Prostate gland (tissue), 2 donors: ENCODE measurements at regions not wholly inside any gene's neighbourhood (a gene's known extent, or its start where the extent isn't known, plus 50 kb on each side); places are given as distances from the start of the nearest gene placed in this dataset.

Experiments used
- DNase-seq: peaks from one replicate; pipeline ENCODE4 v3.0.0-alpha.2; 2019; ENCODE audit warnings: low spot score
- H3K27ac ChIP-seq, 2 donors: fragments of 200-600 bp; sonication (generic); 2 replicates each; pipeline ENCODE4 v1.5.1; 2017 to 2019
- H3K27me3 ChIP-seq: fragments of 200-600 bp; sonication (generic); replicated peaks from 2 replicates; pipeline ENCODE4 v1.5.1; 2019; ENCODE audit not compliant: insufficient read depth
- H3K36me3 ChIP-seq, 2 donors: fragments of 200-600 bp; sonication (generic); 1 replicate in 1 of 2; 2 replicates in 1 of 2; pipeline versions ENCODE4 v1.5.1 to v1.8.1; 2017 to 2019
- H3K4me1 ChIP-seq: fragments of 200-600 bp; sonication (generic); replicated peaks from 2 replicates; pipeline ENCODE4 v1.5.1; 2019
- H3K4me3 ChIP-seq, 2 donors: fragments of 200-600 bp; sonication (generic); 2 replicates each; pipeline ENCODE4 v1.5.1; 2017 to 2019
- H3K9me3 ChIP-seq: fragments of 200-600 bp; sonication (generic); 2 replicates; pipeline ENCODE4 v1.5.1; 2017
- POLR2A ChIP-seq: fragments of 450-650 bp; IDR thresholded peaks from one replicate; pipeline ENCODE4 v1.6.1; 2016; ENCODE audit warnings: antibody characterized with exemption, mild to moderate bottlenecking
- POLR2AphosphoS5 ChIP-seq: sonication (generic); formaldehyde crosslinking; IDR thresholded peaks from one replicate; pipeline ENCODE4 v1.6.1; 2017; ENCODE audit warnings: antibody characterized with exemption
- WGBS: methylation state at CpG from one replicate; pipeline ENCODE4 v1.1.5; 2018; 5-methylcytosine and 5-hydroxymethylcytosine counted together
- intact Hi-C: fragments of 100-400 bp; cut with DNase I; formaldehyde crosslinking; loops from one replicate; pipeline ENCODE4 v1.14.2; 2022
- TF ChIP-seq, protein P1 (sequence below), 4 experiments: fragments of 200-600 bp in 2 of 4; fragments of 450-650 bp in 2 of 4; sonication (generic) in 2 of 4; IDR thresholded peaks; 1 replicate in 3 of 4; 2 replicates in 1 of 4; pipeline ENCODE4 v1.5.1; 2016 to 2019; ENCODE audit warnings: antibody characterized with exemption in 4 of 4, mild to moderate bottlenecking in 2 of 4, moderate library complexity in 2 of 4

- Histone ChIP-seq H3K36me3 (no peaks in the 10 kb centered on the region), H3K4me1 (no peaks in the 10 kb centered on the region), H3K9me3 (no peaks in the 10 kb centered on the region), H3K27me3 (no peaks in the 10 kb centered on the region), H3K4me3 (no peak overlapping the region), H3K27ac (no peak overlapping the region)
- TF ChIP-seq, protein P1, sequence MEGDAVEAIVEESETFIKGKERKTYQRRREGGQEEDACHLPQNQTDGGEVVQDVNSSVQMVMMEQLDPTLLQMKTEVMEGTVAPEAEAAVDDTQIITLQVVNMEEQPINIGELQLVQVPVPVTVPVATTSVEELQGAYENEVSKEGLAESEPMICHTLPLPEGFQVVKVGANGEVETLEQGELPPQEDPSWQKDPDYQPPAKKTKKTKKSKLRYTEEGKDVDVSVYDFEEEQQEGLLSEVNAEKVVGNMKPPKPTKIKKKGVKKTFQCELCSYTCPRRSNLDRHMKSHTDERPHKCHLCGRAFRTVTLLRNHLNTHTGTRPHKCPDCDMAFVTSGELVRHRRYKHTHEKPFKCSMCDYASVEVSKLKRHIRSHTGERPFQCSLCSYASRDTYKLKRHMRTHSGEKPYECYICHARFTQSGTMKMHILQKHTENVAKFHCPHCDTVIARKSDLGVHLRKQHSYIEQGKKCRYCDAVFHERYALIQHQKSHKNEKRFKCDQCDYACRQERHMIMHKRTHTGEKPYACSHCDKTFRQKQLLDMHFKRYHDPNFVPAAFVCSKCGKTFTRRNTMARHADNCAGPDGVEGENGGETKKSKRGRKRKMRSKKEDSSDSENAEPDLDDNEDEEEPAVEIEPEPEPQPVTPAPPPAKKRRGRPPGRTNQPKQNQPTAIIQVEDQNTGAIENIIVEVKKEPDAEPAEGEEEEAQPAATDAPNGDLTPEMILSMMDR (IDR thresholded peaks at IDR 0.05) = no peak
- TF ChIP-seq POLR2A (no peak), POLR2AphosphoS5 (no peak)
- 82% methylated on average over 4 of the region's 4 CpGs for WGBS
- DNase-seq = no peak
- intact Hi-C loops = no loop called here
Measured at GRCh38 chr10:35745617-35746403, 103.7 kb upstream of the FZD8 start.

DNA sequence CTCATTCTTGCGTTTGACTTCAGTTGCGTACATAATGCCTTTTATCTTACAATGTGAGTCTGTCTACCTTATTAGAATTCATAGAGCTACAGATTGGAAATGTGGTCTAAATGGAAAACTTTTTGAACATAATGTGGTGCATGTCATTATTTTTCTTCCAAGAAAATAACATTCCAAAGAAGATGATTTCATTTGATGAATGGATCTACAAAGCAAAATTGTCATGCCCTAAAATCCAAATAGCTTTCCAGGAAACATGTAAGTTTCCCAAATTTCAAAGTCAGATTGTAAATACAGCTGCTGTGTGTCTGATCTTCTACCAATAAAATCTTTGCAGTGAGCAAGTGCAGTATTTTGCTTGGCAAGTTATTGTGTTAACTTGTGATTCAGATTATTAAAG is 101.8 kb upstream of the FZD8 start:
- Histone ChIP-seq H3K27me3 (no peaks in the 10 kb centered on the region), H3K4me3 (no peak overlapping the region), H3K27ac (no peak overlapping the region), H3K36me3 (no peaks in the 10 kb centered on the region), H3K9me3 (no peaks in the 10 kb centered on the region), H3K4me1 (no peaks in the 10 kb centered on the region)
- WGBS = 64% methylated on average over 2 of the region's 2 CpGs
- intact Hi-C loops = no loop called here
- TF ChIP-seq, protein P1 (IDR thresholded peaks at IDR 0.05) = no peak
- TF ChIP-seq POLR2A = no peak
- TF ChIP-seq POLR2AphosphoS5 = no peak
- DNase-seq = no peak

GRCh38 chr10:35743351-35743750 is 101.3 kb upstream of the FZD8 start:
- no peak overlapping the region for H3K27ac ChIP-seq
- H3K4me3 ChIP-seq = no peak overlapping the region
- no peaks in the 10 kb centered on the region for H3K27me3 ChIP-seq
- no peak for DNase-seq
- no peaks in the 10 kb centered on the region for H3K36me3 ChIP-seq
- TF ChIP-seq POLR2AphosphoS5 (no peak), POLR2A (no peak)
- TF ChIP-seq, protein P1 (IDR thresholded peaks at IDR 0.05) = no peak
- no peaks in the 10 kb centered on the region for H3K9me3 ChIP-seq
- no peaks in the 10 kb centered on the region for H3K4me1 ChIP-seq
- intact Hi-C loops = no loop called here

GRCh38 chr10:35739998-35740397 is 97.9 kb upstream of the FZD8 start:
- no peaks in the 10 kb centered on the region for H3K36me3 ChIP-seq
- no peaks in the 10 kb centered on the region for H3K9me3 ChIP-seq
- intact Hi-C loops = no loop called here
- no peaks in the 10 kb centered on the region for H3K27me3 ChIP-seq
- no peak overlapping the region for H3K4me3 ChIP-seq
- no peak for DNase-seq
- no peaks in the 10 kb centered on the region for H3K4me1 ChIP-seq
- TF ChIP-seq POLR2AphosphoS5 = no peak
- H3K27ac ChIP-seq = no peak overlapping the region

DNA sequence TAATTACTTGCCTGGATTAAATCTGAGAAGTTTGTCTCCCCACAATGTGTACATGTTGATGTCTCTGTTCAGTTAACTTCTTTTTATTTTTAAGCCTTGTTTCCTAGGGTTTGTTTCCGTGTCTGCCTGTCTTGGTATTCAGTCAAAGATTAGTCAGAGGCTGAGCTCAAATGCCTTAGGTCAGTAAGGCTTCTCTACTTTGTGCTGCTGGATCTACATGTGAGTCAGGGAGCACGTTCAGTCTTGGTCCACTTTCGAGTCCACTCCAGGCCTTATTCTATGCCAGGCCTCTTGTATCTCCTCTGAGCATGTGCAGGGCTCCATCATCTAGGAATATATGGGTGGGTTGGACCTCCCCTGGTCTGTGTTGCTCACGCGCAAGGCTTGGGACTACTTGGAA is 93.3 kb upstream of the FZD8 start:
- no peak overlapping the region for H3K27ac ChIP-seq
- no peak overlapping the region for H3K4me3 ChIP-seq
- no peaks in the 10 kb centered on the region for H3K36me3 ChIP-seq
- no peak for DNase-seq
- intact Hi-C loops = no loop called here
- H3K27me3 ChIP-seq = no peaks in the 10 kb centered on the region
- no peaks in the 10 kb centered on the region for H3K9me3 ChIP-seq
- no peaks in the 10 kb centered on the region for H3K4me1 ChIP-seq
- 93% methylated on average over 5 of the region's 5 CpGs for WGBS
- no peak for TF ChIP-seq POLR2AphosphoS5

GRCh38 chr10:35731828-35732227 is 89.7 kb upstream of the FZD8 start:
- H3K4me3 ChIP-seq = no peak overlapping the region
- DNase-seq = no peak
- no peaks in the 10 kb centered on the region for H3K36me3 ChIP-seq
- WGBS = 89% methylated on average over 1 of the region's 1 CpG
- H3K27ac ChIP-seq = no peak overlapping the region
- no peak for TF ChIP-seq POLR2AphosphoS5
- no peak for TF ChIP-seq POLR2A
- TF ChIP-seq, protein P1 (IDR thresholded peaks at IDR 0.05) = no peak
- intact Hi-C loops = no loop called here
- H3K27me3 ChIP-seq = no peaks in the 10 kb centered on the region
- H3K4me1 ChIP-seq = no peaks in the 10 kb centered on the region
- H3K9me3 ChIP-seq = no peaks in the 10 kb centered on the region
